ENCODE measurements at regions not wholly inside any gene's neighbourhood (a gene's known extent, or its start where the extent isn't known, plus 50 kb on each side); places are given as distances from the start of the nearest gene placed in this dataset.

GRCh38 chr6:146905181-146905704 lies 299.0 kb upstream of the STXBP5 start:
- DNase-seq (ENCODE audit: low spot score in 2 of 2): no peak
- no peak overlapping the region for H3K27ac Mint-ChIP-seq
- no peak for ATAC-seq (ENCODE audit: low read depth)

GRCh38 chr6:146908786-146909185 lies 295.4 kb upstream of the STXBP5 start:
- Mint-ChIP-seq H3K9me3 (no peaks in the 10 kb centered on the region), H3K36me3 (no peaks in the 10 kb centered on the region), H3K4me1 (no peaks in the 10 kb centered on the region), H3K27ac (no peak overlapping the region), H3K4me3 (no peak overlapping the region), H3K27me3 (peaks cover 6% of the 10 kb centered on the region)
- no peak for DNase-seq (ENCODE audit: low spot score in 2 of 2)
- no peak for ATAC-seq (ENCODE audit: low read depth)

More at GRCh38 chr6:146905181-146905704, 299.0 kb upstream of the STXBP5 start:
- Mint-ChIP-seq H3K4me3 (no peak overlapping the region), H3K27me3 (no peaks in the 10 kb centered on the region), H3K4me1 (no peaks in the 10 kb centered on the region), H3K9me3 (no peaks in the 10 kb centered on the region), H3K36me3 (no peaks in the 10 kb centered on the region)

- Mint-ChIP-seq H3K36me3 (no peaks in the 10 kb centered on the region), H3K4me3 (no peak overlapping the region), H3K27me3 (peaks cover 9% of the 10 kb centered on the region), H3K4me1 (peaks cover 3% of the 10 kb centered on the region), H3K27ac (no peak overlapping the region), H3K9me3 (no peaks in the 10 kb centered on the region)
- no peak for ATAC-seq (ENCODE audit: low read depth)
- no peak for DNase-seq (ENCODE audit: low spot score in 2 of 2)
These were observed 294.8 kb upstream of the STXBP5 start for GRCh38 chr6:146909376-146909775.

GRCh38 chr6:146909886-146910285 lies 294.3 kb upstream of the STXBP5 start:
- H3K27ac Mint-ChIP-seq: no peak overlapping the region
- peaks cover 3% of the 10 kb centered on the region for H3K4me1 Mint-ChIP-seq
- no peak overlapping the region for H3K4me3 Mint-ChIP-seq
- H3K36me3 Mint-ChIP-seq: no peaks in the 10 kb centered on the region
- no peak for ATAC-seq (ENCODE audit: low read depth)
- no peak for DNase-seq (ENCODE audit: low spot score in 2 of 2)
- H3K27me3 Mint-ChIP-seq: peaks cover 9% of the 10 kb centered on the region
- H3K9me3 Mint-ChIP-seq: no peaks in the 10 kb centered on the region

GRCh38 chr6:146910611-146911010 lies 293.6 kb upstream of the STXBP5 start:
- no peaks in the 10 kb centered on the region for H3K9me3 Mint-ChIP-seq
- ATAC-seq (ENCODE audit: low read depth): no peak
- peaks cover 3% of the 10 kb centered on the region for H3K4me1 Mint-ChIP-seq
- no peak overlapping the region for H3K4me3 Mint-ChIP-seq
- H3K27ac Mint-ChIP-seq: no peak overlapping the region
- DNase-seq (ENCODE audit: low spot score in 2 of 2): no peak
- H3K27me3 Mint-ChIP-seq: peaks cover 9% of the 10 kb centered on the region
- H3K36me3 Mint-ChIP-seq: no peaks in the 10 kb centered on the region

GRCh38 chr6:146911635-146912215 lies 292.5 kb upstream of the STXBP5 start:
- Mint-ChIP-seq H3K4me3 (no peak overlapping the region), H3K4me1 (peaks cover 3% of the 10 kb centered on the region), H3K9me3 (no peaks in the 10 kb centered on the region), H3K36me3 (no peaks in the 10 kb centered on the region), H3K27me3 (peaks cover 9% of the 10 kb centered on the region), H3K27ac (no peak overlapping the region)
- DNase-seq (ENCODE audit: low spot score in 2 of 2) (no peak), ATAC-seq (ENCODE audit: low read depth) (no peak)

- DNase-seq (ENCODE audit: low spot score in 2 of 2) (no peak), ATAC-seq (ENCODE audit: low read depth) (no peak)
- Mint-ChIP-seq H3K9me3 (no peaks in the 10 kb centered on the region), H3K27me3 (peaks cover 9% of the 10 kb centered on the region), H3K36me3 (no peaks in the 10 kb centered on the region), H3K4me3 (no peak overlapping the region), H3K4me1 (peaks cover 3% of the 10 kb centered on the region), H3K27ac (no peak overlapping the region)
These were observed 291.2 kb upstream of the STXBP5 start for GRCh38 chr6:146912730-146913685.

GRCh38 chr6:146913842-146914488 lies 290.3 kb upstream of the STXBP5 start:
- Mint-ChIP-seq H3K9me3 (no peaks in the 10 kb centered on the region), H3K4me3 (no peak overlapping the region), H3K27ac (no peak overlapping the region), H3K27me3 (peaks cover 9% of the 10 kb centered on the region), H3K4me1 (peaks cover 3% of the 10 kb centered on the region), H3K36me3 (no peaks in the 10 kb centered on the region)
- no peak for DNase-seq (ENCODE audit: low spot score in 2 of 2)
- ATAC-seq (ENCODE audit: low read depth): no peak

GRCh38 chr6:146914489-146915483 lies 289.4 kb upstream of the STXBP5 start:
- H3K27ac Mint-ChIP-seq: no peak overlapping the region

GRCh38 chr6:146915671-146916127 lies 288.5 kb upstream of the STXBP5 start:
- ATAC-seq (ENCODE audit: low read depth) (no peak), DNase-seq (ENCODE audit: low spot score in 2 of 2) (no peak)
- Mint-ChIP-seq H3K27me3 (peaks cover 11% of the 10 kb centered on the region), H3K27ac (no peak overlapping the region), H3K9me3 (no peaks in the 10 kb centered on the region), H3K4me3 (no peak overlapping the region), H3K4me1 (peaks cover 3% of the 10 kb centered on the region), H3K36me3 (no peaks in the 10 kb centered on the region)

More at GRCh38 chr6:146914489-146915483, 289.4 kb upstream of the STXBP5 start:
- Mint-ChIP-seq H3K4me1 (peaks cover 3% of the 10 kb centered on the region), H3K9me3 (no peaks in the 10 kb centered on the region), H3K36me3 (no peaks in the 10 kb centered on the region), H3K4me3 (no peak overlapping the region), H3K27me3 (peaks cover 11% of the 10 kb centered on the region)
- no peak for ATAC-seq (ENCODE audit: low read depth)
- DNase-seq (ENCODE audit: low spot score in 2 of 2): no peak

GRCh38 chr6:146916435-146917025 lies 287.7 kb upstream of the STXBP5 start:
- DNase-seq (ENCODE audit: low spot score in 2 of 2) (no peak), ATAC-seq (ENCODE audit: low read depth) (no peak)
- Mint-ChIP-seq H3K9me3 (no peaks in the 10 kb centered on the region), H3K27me3 (peaks cover 11% of the 10 kb centered on the region), H3K4me1 (peaks cover 3% of the 10 kb centered on the region), H3K36me3 (no peaks in the 10 kb centered on the region), H3K27ac (no peak overlapping the region), H3K4me3 (no peak overlapping the region)

GRCh38 chr6:146917182-146917581 lies 287.0 kb upstream of the STXBP5 start:
- H3K27ac Mint-ChIP-seq: no peak overlapping the region
- H3K27me3 Mint-ChIP-seq: peaks cover 11% of the 10 kb centered on the region
- no peaks in the 10 kb centered on the region for H3K9me3 Mint-ChIP-seq
- no peak for DNase-seq (ENCODE audit: low spot score in 2 of 2)
- peaks cover 3% of the 10 kb centered on the region for H3K4me1 Mint-ChIP-seq
- no peak overlapping the region for H3K4me3 Mint-ChIP-seq
- no peak for ATAC-seq (ENCODE audit: low read depth)
- H3K36me3 Mint-ChIP-seq: no peaks in the 10 kb centered on the region

- peaks cover 3% of the 10 kb centered on the region for H3K4me1 Mint-ChIP-seq
- no peak overlapping the region for H3K27ac Mint-ChIP-seq
- peaks cover 10% of the 10 kb centered on the region for H3K27me3 Mint-ChIP-seq
- no peak for DNase-seq (ENCODE audit: low spot score in 2 of 2)
- no peaks in the 10 kb centered on the region for H3K36me3 Mint-ChIP-seq
- no peak for ATAC-seq (ENCODE audit: low read depth)
- H3K9me3 Mint-ChIP-seq: no peaks in the 10 kb centered on the region
- H3K4me3 Mint-ChIP-seq: no peak overlapping the region
These were observed 286.2 kb upstream of the STXBP5 start for GRCh38 chr6:146917979-146918378.

All from memory B cell (primary cell).